Adrenal gland (tissue), 5 donors: ENCODE measurements at regions not wholly inside any gene's neighbourhood (a gene's known extent, or its start where the extent isn't known, plus 50 kb on each side); places are given as distances from the start of the nearest gene placed in this dataset.

Source experiments
- CTCF ChIP-seq, 6 experiments: fragments of 450-650 bp in 4 of 6; fragments of 200-600 bp in 2 of 6; sonication (generic) in 1 of 6; IDR thresholded peaks; 1 replicate in 5 of 6; 2 replicates in 1 of 6; pipeline versions ENCODE4 v1.5.1 to v1.8.0; 2016 to 2021; ENCODE audit warnings: antibody characterized with exemption in 6 of 6, mild to moderate bottlenecking in 2 of 6, moderate library complexity in 1 of 6
- POLR2A ChIP-seq, 2 donors: fragments of 450-650 bp; IDR thresholded peaks; one replicate each; pipeline ENCODE4 v1.6.1; 2017; ENCODE audit warnings: antibody characterized with exemption in 2 of 2, mild to moderate bottlenecking in 2 of 2, moderate library complexity in 1 of 2
- donor health status: DM: no; HTN: no; CAD: no.

DNA sequence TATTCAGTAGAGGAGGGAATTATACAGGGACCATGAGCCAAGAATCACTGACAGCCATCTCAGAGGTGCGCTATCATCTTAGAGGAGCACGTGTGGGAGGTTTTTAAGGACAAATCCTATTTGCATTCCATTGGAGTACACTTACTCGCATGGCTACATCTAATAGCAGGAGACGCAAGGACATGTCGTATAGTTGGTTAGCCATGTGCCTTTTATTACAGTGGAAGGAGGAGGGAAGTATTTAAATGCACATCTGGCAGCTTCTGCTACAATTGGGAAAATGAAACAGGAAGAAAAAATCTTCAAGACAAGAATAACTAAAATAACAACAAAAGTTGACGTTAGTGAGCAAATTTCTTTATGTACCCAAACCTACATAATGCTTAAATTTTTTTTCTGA, 86.5 kb upstream of the UGP2 start:
- TF ChIP-seq CTCF (IDR thresholded peaks at IDR 0.05) (no peak), POLR2A (IDR thresholded peaks at IDR 0.05) (no peak)
